ENCODE measurements at regions not wholly inside any gene's neighbourhood (a gene's known extent, or its start where the extent isn't known, plus 50 kb on each side); places are given as distances from the start of the nearest gene placed in this dataset.

DNA sequence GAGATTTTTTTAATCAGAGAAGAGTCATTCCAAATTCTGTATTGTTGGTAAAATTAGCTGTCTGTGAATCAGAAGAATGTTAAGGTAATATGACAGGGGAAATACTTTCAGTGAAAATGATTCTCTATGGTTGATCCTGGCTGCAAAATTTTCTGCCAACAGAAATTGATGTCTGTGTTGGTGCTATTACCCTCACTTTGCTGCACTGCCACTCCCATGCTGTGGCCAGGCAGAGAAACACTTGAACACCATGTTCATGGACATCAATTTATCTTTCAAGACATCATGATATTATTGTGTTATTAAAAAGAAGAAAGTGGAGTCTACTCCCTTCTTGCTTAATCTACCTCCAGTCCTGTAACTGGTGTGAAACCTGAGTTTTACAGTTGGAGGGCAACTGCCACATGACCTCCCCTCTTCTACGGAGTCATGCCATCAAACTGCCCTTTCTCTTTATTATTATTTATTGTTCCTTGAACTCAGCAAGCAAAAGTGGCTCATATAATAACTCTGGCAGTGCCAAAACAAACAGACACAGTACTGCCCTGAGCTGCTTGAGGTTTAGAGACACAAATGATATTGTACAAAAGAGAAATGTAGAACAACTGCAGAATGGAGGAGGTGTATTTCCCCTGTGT, 288.0 kb upstream of the JAG1 start:
- DNase-seq = no peak
- TF ChIP-seq GATA1 (IDR thresholded peaks at IDR 0.05; ENCODE audit: low read depth, low read length) (no peak), POLR2A (IDR thresholded peaks at IDR 0.05; ENCODE audit: low read length) (no peak)

DNA sequence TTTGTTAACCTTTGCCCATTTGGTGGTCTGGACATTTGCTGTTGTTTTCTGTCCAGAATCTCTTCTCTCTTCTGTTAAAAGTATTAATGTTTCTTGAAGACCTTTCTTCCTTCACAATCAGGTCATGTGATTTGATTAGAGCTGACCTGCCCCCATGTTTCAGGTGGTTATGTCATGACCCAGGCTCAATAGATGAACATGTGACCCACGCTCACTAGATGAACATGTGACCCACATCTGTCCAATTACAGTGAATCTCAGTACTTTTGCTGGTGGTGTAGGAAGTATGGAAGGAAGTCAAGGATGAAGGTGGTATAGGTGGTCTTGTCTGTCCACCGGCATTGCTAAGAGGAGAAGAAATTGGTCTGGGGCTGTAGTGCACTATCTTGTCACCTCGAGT, 289.1 kb upstream of the JAG1 start:
- TF ChIP-seq POLR2A (IDR thresholded peaks at IDR 0.05; ENCODE audit: low read length) (no peak), GATA1 (IDR thresholded peaks at IDR 0.05; ENCODE audit: low read depth, low read length) (no peak)
- no peak for DNase-seq

DNA sequence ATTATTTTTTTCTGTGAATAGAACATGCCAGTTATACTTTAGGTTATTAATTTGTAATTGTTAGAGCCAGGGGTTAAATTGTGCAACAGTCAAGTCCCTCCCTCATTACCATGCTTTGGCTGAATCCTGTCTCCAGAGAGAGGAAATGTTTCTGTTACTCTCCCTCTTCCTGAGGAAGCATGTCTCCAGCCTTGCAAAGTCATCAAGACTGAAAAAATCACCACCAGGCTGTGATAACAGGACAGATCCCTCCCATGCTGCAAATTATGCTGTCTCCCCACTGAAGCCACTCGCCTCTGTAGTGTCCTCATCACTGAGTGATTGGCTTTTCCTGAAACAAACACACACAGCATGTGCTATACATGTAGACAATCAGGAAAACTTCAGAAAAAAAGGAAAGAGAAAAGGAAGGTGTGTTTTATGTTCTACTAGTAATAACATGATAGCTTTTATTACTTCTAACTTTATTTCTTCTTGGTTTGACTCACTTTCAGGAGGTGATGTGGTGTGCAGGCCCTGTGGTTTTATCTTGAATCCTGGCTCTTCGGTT, 290.0 kb upstream of the JAG1 start:
- no peak for TF ChIP-seq POLR2A (IDR thresholded peaks at IDR 0.05; ENCODE audit: low read length)
- TF ChIP-seq GATA1 (IDR thresholded peaks at IDR 0.05; ENCODE audit: low read depth, low read length) = no peak
- no peak for DNase-seq

DNA sequence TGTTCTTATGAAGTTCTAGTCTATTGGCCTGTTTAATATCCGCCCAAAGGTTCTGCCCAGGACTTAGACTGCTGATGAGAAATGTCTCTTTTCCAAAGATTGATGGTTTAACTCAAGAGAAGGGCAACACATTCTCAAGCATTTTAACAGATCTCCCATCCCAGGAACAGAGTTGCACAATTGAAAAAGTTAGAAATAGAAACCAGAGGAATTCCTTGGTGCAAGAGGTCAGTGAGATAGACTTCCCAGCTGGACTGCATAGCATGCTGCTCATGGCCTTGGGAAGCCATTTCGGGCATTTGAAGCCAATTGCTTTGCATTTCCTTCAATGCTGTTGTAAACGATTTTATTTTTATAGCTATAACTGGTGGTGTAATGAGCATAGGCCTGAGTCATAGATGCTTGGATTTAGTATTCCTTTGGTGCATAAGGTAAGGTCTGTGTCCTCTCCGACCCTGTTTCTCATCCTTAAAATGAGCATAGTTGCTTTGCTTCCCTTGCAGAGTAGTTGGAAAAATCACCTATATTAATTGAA, 292.2 kb upstream of the JAG1 start:
- no peak for DNase-seq
- TF ChIP-seq POLR2A (IDR thresholded peaks at IDR 0.05; ENCODE audit: low read length) (no peak), GATA1 (IDR thresholded peaks at IDR 0.05; ENCODE audit: low read depth, low read length) (no peak)

DNA sequence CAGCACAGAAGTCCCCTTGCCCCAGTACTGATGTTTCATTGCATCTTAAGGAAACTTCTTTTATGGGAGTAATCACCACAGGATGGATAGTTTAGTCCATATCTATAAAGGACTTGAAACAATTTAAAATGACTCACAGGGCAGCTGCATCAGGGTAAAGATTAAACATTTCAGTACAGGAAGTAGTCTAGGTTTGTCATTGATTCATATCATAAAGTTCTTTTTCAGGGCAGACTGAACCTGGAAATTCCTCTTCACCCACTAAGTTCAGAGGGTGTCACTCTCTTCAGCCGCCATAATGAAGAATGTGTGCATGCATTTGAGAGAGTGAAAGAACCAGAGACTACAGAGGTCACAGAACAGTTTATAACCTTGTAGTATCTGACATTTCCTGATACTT, 296.3 kb upstream of the JAG1 start:
- TF ChIP-seq GATA1 (IDR thresholded peaks at IDR 0.05; ENCODE audit: low read depth, low read length) = no peak
- TF ChIP-seq POLR2A (IDR thresholded peaks at IDR 0.05; ENCODE audit: low read length) = no peak

DNA sequence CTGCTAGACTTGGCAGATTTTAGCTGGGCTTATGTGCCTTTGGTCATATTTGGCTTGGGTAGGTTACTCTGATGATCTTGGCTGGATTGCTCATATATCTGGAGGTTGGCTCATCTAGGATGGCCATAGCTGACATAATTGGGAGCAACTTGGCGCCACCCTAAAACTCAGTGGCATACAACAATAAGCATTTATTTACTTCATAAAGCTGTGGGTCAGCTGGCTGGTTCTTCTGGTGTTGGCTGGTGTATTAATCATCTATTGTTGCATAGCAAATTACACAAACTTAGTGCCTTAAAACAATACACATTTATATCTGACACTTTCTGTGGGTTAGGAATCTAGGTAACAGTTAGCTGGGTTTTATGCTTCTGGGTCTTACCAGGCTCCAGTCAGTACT, 297.3 kb upstream of the JAG1 start:
- TF ChIP-seq GATA1 (IDR thresholded peaks at IDR 0.05; ENCODE audit: low read depth, low read length) (no peak), POLR2A (IDR thresholded peaks at IDR 0.05; ENCODE audit: low read length) (no peak)
- no peak for DNase-seq

More for the DNA sequence above, 296.3 kb upstream of the JAG1 start:
- DNase-seq = no peak

DNA sequence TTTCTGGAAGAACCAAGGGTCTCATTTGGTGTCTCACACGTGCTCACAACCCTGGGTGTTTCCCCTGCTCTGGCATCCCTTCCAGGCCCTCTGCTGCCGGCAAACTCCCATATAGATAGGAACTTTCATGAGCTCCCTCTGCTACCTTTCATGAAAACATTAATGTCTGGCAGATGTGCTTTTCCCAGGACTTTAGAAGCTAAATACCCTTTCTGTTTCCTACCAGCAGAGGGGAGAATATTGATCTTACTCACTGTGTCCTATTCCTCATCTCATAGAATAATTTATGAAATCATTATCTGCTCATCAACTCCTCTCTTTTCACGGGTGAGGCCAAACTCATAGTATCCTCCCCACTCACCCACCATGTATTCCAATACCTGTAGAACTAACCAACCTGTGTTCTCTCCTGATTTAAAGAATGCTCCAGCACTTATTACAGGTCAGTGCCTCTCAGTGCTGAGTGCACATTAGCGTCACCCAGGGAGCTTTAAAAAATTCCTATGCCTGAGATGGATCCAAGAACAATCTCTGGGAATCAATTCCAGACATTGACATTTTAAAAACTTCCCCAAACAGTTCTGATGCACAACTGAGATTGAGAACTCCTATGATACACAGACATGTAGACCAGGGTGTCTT, 298.5 kb upstream of the JAG1 start:
- TF ChIP-seq GATA1 (IDR thresholded peaks at IDR 0.05; ENCODE audit: low read depth, low read length) (no peak), POLR2A (IDR thresholded peaks at IDR 0.05; ENCODE audit: low read length) (no peak)
- DNase-seq = no peak

DNA sequence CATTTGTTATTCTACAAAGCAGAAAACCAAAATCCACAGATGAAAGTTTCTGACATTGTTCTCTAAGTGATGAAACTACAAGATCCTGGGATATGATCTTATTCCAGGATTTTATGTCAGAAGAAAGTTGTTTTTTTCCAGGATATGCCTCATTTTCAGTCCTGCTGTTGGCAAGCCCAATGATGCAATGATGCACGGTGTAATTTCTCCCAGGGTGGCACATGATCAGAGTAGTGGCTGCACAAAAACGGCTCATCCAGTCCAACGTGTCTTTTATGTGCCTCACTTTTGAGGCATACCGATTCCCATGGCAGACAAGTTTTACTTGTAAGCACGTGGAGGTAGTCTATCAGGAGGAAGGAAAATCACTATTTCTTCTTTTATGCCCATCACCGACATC, 302.3 kb upstream of the JAG1 start:
- no peak for TF ChIP-seq GATA1 (IDR thresholded peaks at IDR 0.05; ENCODE audit: low read depth, low read length)
- no peak for TF ChIP-seq POLR2A (IDR thresholded peaks at IDR 0.05; ENCODE audit: low read length)
- no peak for DNase-seq

DNA sequence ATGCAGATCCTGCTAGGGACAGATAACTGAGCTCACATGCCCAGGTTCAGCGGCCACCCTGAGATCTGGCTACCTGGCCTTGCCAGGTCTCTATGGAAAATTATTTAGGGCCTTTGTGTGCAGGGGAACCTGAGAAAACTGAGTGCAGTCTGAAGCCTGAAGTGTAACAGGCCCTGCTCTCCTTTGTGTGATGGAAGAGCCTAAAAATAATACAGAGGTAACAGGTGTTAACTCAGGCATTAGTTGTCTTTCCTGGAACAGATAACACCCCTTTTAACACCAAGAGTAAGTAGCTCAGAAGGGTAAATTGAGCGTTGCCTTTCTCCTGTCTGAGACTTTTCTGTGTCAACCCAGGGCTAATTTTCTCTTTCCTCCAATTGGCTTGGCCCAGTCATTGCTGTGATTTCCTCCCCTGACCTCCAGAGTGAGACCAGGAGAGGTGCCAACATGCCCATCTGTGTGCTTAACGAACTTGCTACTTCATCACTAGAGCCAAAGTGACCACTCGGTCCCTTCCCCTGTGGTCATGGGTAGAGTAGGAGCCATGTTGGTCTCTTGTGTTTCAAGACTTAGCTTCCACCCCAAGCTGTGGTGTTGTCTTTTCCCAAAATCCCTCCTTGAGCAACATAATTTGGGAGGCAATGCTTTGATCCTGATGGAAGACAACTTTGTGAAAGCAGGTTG, 304.4 kb upstream of the JAG1 start:
- TF ChIP-seq POLR2A (IDR thresholded peaks at IDR 0.05; ENCODE audit: low read length) = no peak
- TF ChIP-seq GATA1 (IDR thresholded peaks at IDR 0.05; ENCODE audit: low read depth, low read length) = no peak
- DNase-seq = no peak

DNA sequence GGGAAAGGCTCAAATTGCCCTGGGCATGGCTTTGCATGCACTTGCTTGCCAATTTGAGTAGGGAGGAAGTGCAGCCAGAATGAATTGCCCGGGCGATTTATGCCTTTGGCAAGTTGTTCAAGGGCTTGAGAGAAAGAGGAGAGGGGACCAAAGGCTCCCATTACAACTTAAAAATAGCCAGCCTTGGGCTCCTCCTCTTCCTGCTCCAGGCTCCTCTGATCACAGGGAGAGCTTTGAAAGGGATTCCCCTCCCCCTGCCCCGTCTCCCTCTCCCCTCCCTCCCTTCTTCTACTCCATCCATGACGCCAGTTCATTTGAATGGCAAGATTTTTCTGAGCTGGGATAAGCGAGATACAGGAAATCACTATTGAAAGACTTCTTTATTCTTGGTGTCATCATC, 304.9 kb upstream of the JAG1 start:
- TF ChIP-seq POLR2A (IDR thresholded peaks at IDR 0.05; ENCODE audit: low read length) (no peak), GATA1 (IDR thresholded peaks at IDR 0.05; ENCODE audit: low read depth, low read length) (no peak)
- no peak for DNase-seq

DNA sequence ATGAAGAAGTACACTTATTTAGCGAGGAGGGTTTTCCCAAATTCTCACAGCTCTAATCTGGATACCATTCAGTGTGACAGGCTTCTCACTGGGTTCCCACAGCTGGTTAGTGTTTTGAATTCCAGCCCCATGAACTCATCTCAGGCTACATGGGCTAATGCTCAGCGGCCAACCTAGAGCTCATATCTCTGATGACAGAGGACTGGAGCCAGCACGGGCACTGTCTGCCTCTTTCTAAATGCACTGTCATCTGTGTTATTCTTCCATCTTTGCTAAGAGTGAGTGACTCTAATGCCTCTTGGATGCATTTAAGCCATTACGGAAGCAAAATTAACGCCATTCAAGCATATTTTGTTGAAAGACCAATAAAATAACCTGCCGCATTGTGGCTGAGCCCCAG, 308.9 kb upstream of the JAG1 start:
- TF ChIP-seq POLR2A (IDR thresholded peaks at IDR 0.05; ENCODE audit: low read length) (no peak), GATA1 (IDR thresholded peaks at IDR 0.05; ENCODE audit: low read depth, low read length) (no peak)
- no peak for DNase-seq

DNA sequence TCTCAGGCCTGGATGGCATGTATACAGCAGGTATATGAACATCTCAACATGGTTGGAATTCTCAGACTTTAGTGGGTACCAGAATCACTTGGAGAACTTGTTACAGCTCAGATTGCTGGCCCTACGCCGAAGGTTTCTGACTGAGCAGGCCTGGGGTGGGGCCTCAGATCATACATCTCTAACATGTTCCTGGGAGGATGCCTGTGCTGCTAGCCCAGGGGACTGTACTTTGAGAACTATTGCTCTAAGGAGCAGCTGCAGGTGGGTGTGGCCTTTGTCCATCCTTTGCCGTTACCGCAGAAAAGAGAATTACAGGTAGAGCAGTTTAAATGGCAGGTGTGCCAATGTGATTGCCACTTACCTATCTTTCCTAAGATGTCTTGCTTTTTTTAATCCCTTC, 310.5 kb upstream of the JAG1 start:
- no peak for DNase-seq
- no peak for TF ChIP-seq GATA1 (IDR thresholded peaks at IDR 0.05; ENCODE audit: low read depth, low read length)
- TF ChIP-seq POLR2A (IDR thresholded peaks at IDR 0.05; ENCODE audit: low read length) = no peak

DNA sequence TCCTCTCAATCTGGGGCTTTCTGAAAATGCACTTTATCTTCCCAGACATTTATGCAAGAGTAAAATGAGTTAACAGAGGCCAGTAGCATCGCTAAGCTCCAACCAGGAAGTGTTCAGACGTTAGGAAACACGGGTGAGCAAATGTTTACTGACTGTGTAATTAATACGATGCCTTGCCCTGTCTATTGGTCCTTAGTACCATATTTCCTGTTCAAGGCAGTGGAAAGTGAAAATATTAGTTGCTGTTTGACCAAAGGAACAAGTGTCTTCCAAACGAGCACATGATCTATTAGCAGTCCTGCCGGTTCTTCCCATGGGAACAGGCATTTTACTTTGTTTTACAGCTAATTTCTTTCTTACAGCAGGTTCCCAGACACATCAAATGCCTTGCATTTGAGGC, 311.1 kb upstream of the JAG1 start:
- no peak for TF ChIP-seq GATA1 (IDR thresholded peaks at IDR 0.05; ENCODE audit: low read depth, low read length)
- no peak for TF ChIP-seq POLR2A (IDR thresholded peaks at IDR 0.05; ENCODE audit: low read length)
- no peak for DNase-seq

DNA sequence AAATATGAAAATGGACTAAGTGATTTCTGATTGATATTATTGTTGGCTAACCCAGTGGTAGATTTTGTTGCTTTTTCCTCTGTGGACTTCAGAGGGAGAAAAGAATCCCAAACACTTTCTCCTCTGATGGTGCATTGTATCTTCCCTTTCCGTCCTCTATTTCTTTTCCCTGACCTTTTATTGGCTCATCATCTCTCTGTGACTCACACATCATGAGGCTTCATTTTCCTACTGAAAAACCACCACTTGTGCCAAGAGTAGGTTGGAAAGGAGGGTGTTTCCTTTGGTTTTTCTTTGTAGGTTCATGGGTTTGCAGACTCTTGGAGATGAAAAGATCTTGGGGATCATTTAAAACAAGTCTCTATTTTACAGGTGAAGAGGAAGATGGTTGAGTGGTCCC, 311.7 kb upstream of the JAG1 start:
- no peak for DNase-seq
- TF ChIP-seq POLR2A (IDR thresholded peaks at IDR 0.05; ENCODE audit: low read length) (no peak), GATA1 (IDR thresholded peaks at IDR 0.05; ENCODE audit: low read depth, low read length) (no peak)
